ENCODE measurements at regions not wholly inside any gene's neighbourhood (a gene's known extent, or its start where the extent isn't known, plus 50 kb on each side); places are given as distances from the start of the nearest gene placed in this dataset.
"Not testable (repeated sequence)": the region's sequence is repeated elsewhere in the genome, so short reads cannot be mapped to it uniquely, and the experiment has no call there.

DNA sequence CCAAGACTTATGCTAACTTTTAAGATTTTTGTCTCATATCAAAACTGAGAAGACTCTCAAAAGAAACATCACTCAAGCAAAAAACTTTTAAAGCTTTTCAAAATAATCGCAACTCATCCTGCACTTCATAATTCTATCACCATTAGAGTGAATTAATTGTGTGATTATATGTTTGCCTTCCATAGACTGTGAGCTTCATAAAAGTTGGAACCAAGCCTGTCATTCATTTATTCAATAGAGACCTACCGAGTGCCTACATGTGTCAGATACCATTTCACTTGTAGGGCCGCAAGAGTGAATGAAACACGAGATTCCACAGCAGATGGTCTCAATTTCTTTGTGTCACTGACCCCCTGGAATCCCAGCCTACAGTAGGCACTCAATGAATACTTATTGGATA, 106.4 kb downstream of the RHOU start:
- Histone ChIP-seq H3K4me2 (ENCODE audit: low read length) (no peak overlapping the region), H3K27me3 (ENCODE audit: control insufficient read depth, insufficient read depth, low read length) (no peaks in the 10 kb centered on the region), H2AFZ (no peak overlapping the region), H3K27ac (no peak overlapping the region), H3K36me3 (ENCODE audit: control insufficient read depth, insufficient read depth, low read length) (no peaks in the 10 kb centered on the region), H3K4me1 (no peaks in the 10 kb centered on the region), H3K4me3 (ENCODE audit: low read depth, low read length) (no peak overlapping the region), H3K9ac (no peak overlapping the region), H3K9me3 (ENCODE audit: control insufficient read depth, low read length) (no peaks in the 10 kb centered on the region), H3K79me2 (no peaks in the 10 kb centered on the region)
- TF ChIP-seq, protein P1, sequence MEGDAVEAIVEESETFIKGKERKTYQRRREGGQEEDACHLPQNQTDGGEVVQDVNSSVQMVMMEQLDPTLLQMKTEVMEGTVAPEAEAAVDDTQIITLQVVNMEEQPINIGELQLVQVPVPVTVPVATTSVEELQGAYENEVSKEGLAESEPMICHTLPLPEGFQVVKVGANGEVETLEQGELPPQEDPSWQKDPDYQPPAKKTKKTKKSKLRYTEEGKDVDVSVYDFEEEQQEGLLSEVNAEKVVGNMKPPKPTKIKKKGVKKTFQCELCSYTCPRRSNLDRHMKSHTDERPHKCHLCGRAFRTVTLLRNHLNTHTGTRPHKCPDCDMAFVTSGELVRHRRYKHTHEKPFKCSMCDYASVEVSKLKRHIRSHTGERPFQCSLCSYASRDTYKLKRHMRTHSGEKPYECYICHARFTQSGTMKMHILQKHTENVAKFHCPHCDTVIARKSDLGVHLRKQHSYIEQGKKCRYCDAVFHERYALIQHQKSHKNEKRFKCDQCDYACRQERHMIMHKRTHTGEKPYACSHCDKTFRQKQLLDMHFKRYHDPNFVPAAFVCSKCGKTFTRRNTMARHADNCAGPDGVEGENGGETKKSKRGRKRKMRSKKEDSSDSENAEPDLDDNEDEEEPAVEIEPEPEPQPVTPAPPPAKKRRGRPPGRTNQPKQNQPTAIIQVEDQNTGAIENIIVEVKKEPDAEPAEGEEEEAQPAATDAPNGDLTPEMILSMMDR (IDR thresholded peaks at IDR 0.05), result no peak

DNA sequence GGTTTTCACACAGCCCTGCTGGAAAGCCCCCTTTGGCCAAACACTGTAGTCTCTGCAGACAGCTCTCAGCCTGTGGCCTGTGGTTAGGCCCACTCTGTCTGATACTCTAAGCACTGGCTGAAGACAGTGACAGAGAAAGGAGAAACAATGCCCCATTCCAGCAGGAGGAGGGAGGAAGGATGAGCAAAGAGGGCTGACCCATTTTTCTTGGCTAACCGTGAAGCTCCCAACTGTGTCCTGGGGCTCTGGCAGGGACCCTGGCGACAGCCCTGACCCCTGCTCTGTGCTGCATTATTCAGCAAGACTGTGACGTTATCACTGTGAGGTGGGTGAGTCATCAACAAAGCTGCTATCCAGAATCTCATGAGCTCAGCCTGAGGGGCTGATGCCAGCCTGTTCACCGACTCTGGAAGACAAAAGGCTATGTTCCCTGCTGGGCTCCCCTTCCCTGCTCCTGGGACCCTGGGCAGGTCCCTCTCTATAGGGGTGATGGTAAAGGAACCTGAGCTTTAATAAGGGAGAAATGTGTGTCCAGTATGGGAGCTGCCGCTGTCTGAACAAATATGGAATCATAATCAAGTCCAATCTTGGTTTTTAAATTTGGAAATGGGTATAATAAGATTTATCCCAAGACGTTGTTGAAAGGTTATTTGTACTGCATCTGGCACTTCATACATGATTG, 107.0 kb downstream of the RHOU start:
- TF ChIP-seq, protein P1 (IDR thresholded peaks at IDR 0.05), result no peak
- H3K9me3 ChIP-seq (ENCODE audit: control insufficient read depth, low read length), result no peaks in the 10 kb centered on the region
- no peaks in the 10 kb centered on the region for H3K79me2 ChIP-seq
- no peaks in the 10 kb centered on the region for H3K36me3 ChIP-seq (ENCODE audit: control insufficient read depth, insufficient read depth, low read length)
- H3K27me3 ChIP-seq (ENCODE audit: control insufficient read depth, insufficient read depth, low read length), result no peaks in the 10 kb centered on the region
- H3K4me2 ChIP-seq (ENCODE audit: low read length), result no peak overlapping the region
- H3K27ac ChIP-seq, result no peak overlapping the region
- H3K4me1 ChIP-seq, result no peaks in the 10 kb centered on the region
- no peak overlapping the region for H3K4me3 ChIP-seq (ENCODE audit: low read depth, low read length)
- H2AFZ ChIP-seq, result no peak overlapping the region
- no peak overlapping the region for H3K9ac ChIP-seq

DNA sequence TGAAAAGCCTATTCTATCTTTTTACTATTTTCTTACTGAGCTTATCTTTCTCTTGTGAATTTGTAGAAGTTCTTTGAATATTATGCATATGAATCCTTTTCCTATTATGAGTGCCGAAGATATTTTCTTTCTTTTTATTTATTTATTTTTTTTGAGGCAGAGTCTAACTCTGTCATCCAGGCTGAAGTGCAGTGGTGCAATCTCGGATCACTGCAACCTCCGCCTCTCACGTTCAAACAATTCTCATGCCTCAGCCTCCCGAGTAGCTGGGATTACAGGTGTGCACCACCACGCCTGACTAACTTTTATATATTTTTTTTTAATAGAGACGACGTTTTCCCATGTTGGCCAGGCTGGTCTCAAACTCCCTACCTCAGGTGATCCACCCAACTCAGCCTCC, 109.8 kb downstream of the RHOU start:
- no peaks in the 10 kb centered on the region for H3K9me3 ChIP-seq (ENCODE audit: control insufficient read depth, low read length)
- no peak overlapping the region for H3K9ac ChIP-seq
- H3K4me3 ChIP-seq (ENCODE audit: low read depth, low read length), result no peak overlapping the region
- no peaks in the 10 kb centered on the region for H3K4me1 ChIP-seq
- no peaks in the 10 kb centered on the region for H3K36me3 ChIP-seq (ENCODE audit: control insufficient read depth, insufficient read depth, low read length)
- H3K27me3 ChIP-seq (ENCODE audit: control insufficient read depth, insufficient read depth, low read length), result no peaks in the 10 kb centered on the region
- H3K4me2 ChIP-seq (ENCODE audit: low read length), result no peak overlapping the region
- no peaks in the 10 kb centered on the region for H3K79me2 ChIP-seq
- H3K27ac ChIP-seq, result no peak overlapping the region
- H2AFZ ChIP-seq, result no peak overlapping the region
- TF ChIP-seq, protein P1 (IDR thresholded peaks at IDR 0.05), result no peak

DNA sequence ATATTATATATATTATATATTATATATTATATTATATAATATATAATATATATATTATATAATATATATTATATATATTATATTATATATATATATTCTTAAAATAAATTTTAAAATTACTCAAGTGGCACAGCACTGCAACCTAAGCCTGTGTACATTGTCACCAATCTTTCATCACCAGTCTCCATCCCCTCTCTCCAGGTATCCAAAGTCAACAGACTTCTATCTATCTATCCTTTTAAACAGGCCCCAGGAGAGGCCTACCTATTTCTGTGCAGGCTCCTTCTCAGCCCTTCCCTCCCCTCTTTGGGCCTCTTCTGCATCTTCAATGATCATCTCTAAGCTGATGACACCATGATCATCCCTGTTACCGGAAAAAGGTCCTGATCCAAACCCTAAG, 111.7 kb downstream of the RHOU start:
- no peak overlapping the region for H3K27ac ChIP-seq
- H2AFZ ChIP-seq, result no peak overlapping the region
- H3K27me3 ChIP-seq (ENCODE audit: control insufficient read depth, insufficient read depth, low read length), result no peaks in the 10 kb centered on the region
- no peak overlapping the region for H3K4me2 ChIP-seq (ENCODE audit: low read length)
- no peaks in the 10 kb centered on the region for H3K9me3 ChIP-seq (ENCODE audit: control insufficient read depth, low read length)
- H3K79me2 ChIP-seq, result no peaks in the 10 kb centered on the region
- H3K4me1 ChIP-seq, result no peaks in the 10 kb centered on the region
- no peak overlapping the region for H3K4me3 ChIP-seq (ENCODE audit: low read depth, low read length)
- TF ChIP-seq, protein P1 (IDR thresholded peaks at IDR 0.05), result no peak
- no peak overlapping the region for H3K9ac ChIP-seq
- no peaks in the 10 kb centered on the region for H3K36me3 ChIP-seq (ENCODE audit: control insufficient read depth, insufficient read depth, low read length)

DNA sequence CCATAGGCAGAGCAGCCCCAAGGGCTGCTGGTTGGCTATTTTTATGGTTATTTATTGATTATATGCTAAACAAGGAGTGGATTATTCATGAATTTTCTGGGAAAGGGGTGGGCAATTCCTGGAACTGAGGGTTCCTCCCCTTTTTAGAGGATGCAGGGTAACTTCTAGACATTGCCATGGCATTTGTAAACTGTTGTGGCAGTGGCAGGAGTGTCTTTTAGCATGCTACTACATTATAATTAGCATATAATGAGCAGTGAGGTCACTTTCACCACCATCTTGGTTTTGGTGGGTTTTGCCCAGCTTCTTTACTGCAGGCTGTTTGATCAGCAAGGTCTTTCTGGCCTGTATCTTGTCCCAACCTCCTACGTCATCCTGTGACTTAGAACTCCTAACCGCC, 112.2 kb downstream of the RHOU start:
- H3K4me1 ChIP-seq; H3K27me3 ChIP-seq (ENCODE audit: control insufficient read depth, insufficient read depth, low read length); H3K4me2 ChIP-seq (ENCODE audit: low read length); H3K9ac ChIP-seq; H3K36me3 ChIP-seq (ENCODE audit: control insufficient read depth, insufficient read depth, low read length); H2AFZ ChIP-seq; H3K79me2 ChIP-seq; H3K4me3 ChIP-seq (ENCODE audit: low read depth, low read length); H3K27ac ChIP-seq; H3K9me3 ChIP-seq (ENCODE audit: control insufficient read depth, low read length): not testable (repeated sequence)

Data from parathyroid adenoma (tissue), 2 donors.